ENCODE measurements at regions not wholly inside any gene's neighbourhood (a gene's known extent, or its start where the extent isn't known, plus 50 kb on each side); places are given as distances from the start of the nearest gene placed in this dataset.

DNA sequence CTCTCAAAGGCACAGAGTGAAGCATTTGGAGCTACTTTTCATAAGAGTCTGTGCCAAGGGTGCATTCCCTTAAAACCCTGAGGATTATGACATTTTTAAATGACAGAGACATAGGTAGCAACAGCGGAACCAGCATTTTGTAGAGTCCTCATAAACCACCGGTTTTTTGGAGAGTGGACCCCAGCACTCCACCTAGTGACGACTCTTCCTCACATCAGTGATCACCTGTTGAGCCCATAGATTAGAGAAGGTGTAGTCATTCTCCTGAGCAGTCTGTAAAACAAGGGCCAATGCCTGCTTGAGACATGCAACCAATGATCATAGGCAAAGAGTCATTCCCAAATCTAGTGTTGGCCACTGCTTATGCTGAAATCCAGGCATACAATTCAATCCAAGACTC, 399.1 kb downstream of the GXYLT1 start:
- Mint-ChIP-seq H3K4me1 (ENCODE audit: low read depth) (no peaks in the 10 kb centered on the region), H3K27ac (no peak overlapping the region), H3K27me3 (ENCODE audit: insufficient read depth) (no peaks in the 10 kb centered on the region), H3K36me3 (ENCODE audit: low read depth) (no peaks in the 10 kb centered on the region), H3K4me3 (no peak overlapping the region), H3K9me3 (no peaks in the 10 kb centered on the region)
- intact Hi-C loops (cut with micrococcal nuclease) = no loop called here
- DNase-seq (ENCODE audit: low spot score) = no peak

DNA sequence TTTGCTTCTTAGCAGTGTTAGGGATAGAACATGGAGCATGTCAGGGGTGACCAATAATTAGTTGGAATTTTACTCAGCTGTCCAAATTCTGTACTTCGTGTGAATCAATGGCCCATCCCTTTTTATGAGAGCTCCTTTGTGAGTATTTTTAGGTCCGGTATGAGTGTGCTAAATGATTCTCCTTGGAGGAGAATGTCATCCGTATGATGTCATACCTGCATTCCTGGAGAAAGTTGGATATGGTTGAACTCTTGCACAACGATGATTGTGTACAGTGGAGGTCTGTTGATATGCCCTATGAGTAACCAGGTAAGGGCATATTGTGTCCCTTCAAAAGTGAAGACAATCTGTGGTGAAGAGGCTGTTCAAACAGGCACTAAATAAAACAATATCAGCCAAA, 400.8 kb downstream of the GXYLT1 start:
- intact Hi-C loops (cut with micrococcal nuclease) = no loop called here
- Mint-ChIP-seq H3K4me3 (no peak overlapping the region), H3K9me3 (no peaks in the 10 kb centered on the region), H3K27me3 (ENCODE audit: insufficient read depth) (no peaks in the 10 kb centered on the region), H3K36me3 (ENCODE audit: low read depth) (no peaks in the 10 kb centered on the region), H3K27ac (no peak overlapping the region), H3K4me1 (ENCODE audit: low read depth) (no peaks in the 10 kb centered on the region)
- DNase-seq (ENCODE audit: low spot score) = no peak

DNA sequence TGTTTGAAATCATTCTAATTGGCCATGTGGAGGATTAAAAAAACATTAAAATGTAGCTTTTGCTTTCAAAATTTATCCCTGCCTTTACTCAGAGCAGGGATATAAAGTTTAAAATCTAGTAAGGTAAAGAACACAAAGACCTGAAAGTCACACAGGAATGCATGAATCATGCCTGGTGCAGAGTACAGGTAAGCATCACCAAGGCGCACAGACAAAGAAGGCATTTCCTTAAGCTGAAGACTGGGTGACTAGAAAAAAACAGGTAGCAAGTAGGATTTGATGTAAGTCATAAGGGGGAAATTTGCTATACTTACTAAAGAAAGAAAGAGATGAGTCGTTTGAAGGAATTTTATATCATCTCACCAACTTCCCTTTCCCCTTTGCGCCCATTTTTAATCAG, 405.6 kb downstream of the GXYLT1 start:
- H3K27ac Mint-ChIP-seq = no peak overlapping the region
- intact Hi-C loops (cut with micrococcal nuclease) = no loop called here
- H3K36me3 Mint-ChIP-seq (ENCODE audit: low read depth) = no peaks in the 10 kb centered on the region
- H3K4me1 Mint-ChIP-seq (ENCODE audit: low read depth) = no peaks in the 10 kb centered on the region
- H3K9me3 Mint-ChIP-seq = no peaks in the 10 kb centered on the region
- no peak overlapping the region for H3K4me3 Mint-ChIP-seq
- no peak for DNase-seq (ENCODE audit: low spot score)
- no peaks in the 10 kb centered on the region for H3K27me3 Mint-ChIP-seq (ENCODE audit: insufficient read depth)

DNA sequence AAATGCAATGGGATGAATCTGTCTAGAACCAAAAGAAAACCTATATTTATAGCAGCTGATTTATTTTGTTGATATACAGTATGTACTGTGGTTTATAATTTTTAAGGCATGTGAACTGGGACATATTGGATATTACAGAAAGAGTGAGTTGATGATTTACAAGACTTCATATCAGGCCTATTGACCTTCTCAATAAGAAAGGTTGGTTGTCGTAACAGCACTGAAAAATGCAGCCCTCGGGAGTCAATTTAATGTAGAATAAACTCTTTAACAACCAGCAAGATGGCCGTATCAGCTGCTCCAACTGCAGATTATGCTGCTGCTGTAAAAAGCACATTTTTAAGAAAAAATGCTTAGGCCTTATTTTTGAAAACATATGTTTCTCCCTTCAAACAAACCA, 407.3 kb downstream of the GXYLT1 start:
- H3K36me3 Mint-ChIP-seq (ENCODE audit: low read depth) = no peaks in the 10 kb centered on the region
- no peak overlapping the region for H3K4me3 Mint-ChIP-seq
- H3K4me1 Mint-ChIP-seq (ENCODE audit: low read depth) = no peaks in the 10 kb centered on the region
- no peaks in the 10 kb centered on the region for H3K9me3 Mint-ChIP-seq
- no peak overlapping the region for H3K27ac Mint-ChIP-seq
- no peaks in the 10 kb centered on the region for H3K27me3 Mint-ChIP-seq (ENCODE audit: insufficient read depth)
- DNase-seq (ENCODE audit: low spot score) = no peak
- intact Hi-C loops (cut with micrococcal nuclease) = no loop called here

DNA sequence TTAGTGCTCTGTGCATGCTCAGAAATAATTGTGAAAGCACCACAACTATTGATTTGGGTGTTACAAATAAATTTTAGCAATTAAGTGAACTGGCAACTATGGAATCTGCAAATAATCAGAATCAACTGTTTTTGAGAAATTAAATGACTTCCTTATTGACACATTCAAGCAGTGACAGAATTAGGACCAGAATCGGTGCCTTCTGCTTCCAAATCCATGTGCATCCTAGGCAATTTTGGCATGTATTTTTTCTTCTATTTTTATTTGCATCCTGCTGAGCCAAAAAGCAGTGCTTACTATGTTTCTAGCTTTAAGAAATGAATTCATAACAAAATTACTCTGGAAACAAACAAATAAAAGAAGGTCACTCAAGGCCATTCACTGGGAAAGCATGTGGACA, 408.2 kb downstream of the GXYLT1 start:
- Mint-ChIP-seq H3K4me1 (ENCODE audit: low read depth) (no peaks in the 10 kb centered on the region), H3K9me3 (no peaks in the 10 kb centered on the region), H3K4me3 (no peak overlapping the region), H3K27ac (no peak overlapping the region), H3K27me3 (ENCODE audit: insufficient read depth) (no peaks in the 10 kb centered on the region), H3K36me3 (ENCODE audit: low read depth) (no peaks in the 10 kb centered on the region)
- no peak for DNase-seq (ENCODE audit: low spot score)
- intact Hi-C loops (cut with micrococcal nuclease) = no loop called here

DNA sequence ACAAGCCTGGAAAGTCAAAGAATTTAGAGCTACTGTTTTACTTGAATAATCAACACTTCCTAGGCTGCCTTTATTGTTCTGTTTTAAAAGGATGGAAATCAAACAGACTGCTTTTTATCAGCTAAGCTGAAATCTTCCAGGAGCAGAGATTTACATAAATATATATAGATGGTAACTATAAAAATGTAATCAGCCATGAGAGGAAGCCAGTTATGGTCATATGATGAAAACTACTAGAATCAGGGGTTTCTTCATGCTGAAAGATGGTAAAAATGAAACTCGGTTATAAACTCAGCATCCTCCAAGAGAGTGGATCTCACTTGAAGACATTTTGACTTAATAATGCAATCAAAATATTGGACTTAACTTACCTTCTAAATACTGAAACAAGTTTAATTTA, 413.0 kb downstream of the GXYLT1 start:
- Mint-ChIP-seq H3K27me3 (ENCODE audit: insufficient read depth) (no peaks in the 10 kb centered on the region), H3K4me3 (no peak overlapping the region), H3K4me1 (ENCODE audit: low read depth) (no peaks in the 10 kb centered on the region), H3K27ac (no peak overlapping the region), H3K36me3 (ENCODE audit: low read depth) (no peaks in the 10 kb centered on the region), H3K9me3 (no peaks in the 10 kb centered on the region)
- no peak for DNase-seq (ENCODE audit: low spot score)
- intact Hi-C loops (cut with micrococcal nuclease) = no loop called here

DNA sequence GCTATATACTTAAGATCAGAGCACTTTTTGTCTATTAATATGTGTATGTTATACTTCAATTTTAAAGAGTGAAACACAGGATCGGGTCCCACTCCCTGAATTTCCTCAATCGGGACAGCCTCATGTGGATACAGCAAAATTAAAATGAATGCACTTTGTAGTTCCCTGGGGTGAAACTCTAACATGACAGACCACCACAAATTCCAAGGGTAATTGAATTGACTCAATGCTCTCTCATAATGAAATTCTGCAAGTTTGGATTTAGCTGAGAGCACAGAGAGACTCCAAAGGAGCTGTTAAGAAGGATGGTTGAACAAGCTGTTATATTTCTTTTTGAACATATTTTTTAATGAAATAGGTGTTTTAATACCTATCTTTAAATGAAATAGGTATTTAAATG, 413.6 kb downstream of the GXYLT1 start:
- H3K4me1 Mint-ChIP-seq (ENCODE audit: low read depth) = no peaks in the 10 kb centered on the region
- H3K27ac Mint-ChIP-seq = no peak overlapping the region
- H3K4me3 Mint-ChIP-seq = no peak overlapping the region
- no peaks in the 10 kb centered on the region for H3K9me3 Mint-ChIP-seq
- DNase-seq (ENCODE audit: low spot score) = no peak
- H3K27me3 Mint-ChIP-seq (ENCODE audit: insufficient read depth) = no peaks in the 10 kb centered on the region
- H3K36me3 Mint-ChIP-seq (ENCODE audit: low read depth) = no peaks in the 10 kb centered on the region
- intact Hi-C loops (cut with micrococcal nuclease) = no loop called here

DNA sequence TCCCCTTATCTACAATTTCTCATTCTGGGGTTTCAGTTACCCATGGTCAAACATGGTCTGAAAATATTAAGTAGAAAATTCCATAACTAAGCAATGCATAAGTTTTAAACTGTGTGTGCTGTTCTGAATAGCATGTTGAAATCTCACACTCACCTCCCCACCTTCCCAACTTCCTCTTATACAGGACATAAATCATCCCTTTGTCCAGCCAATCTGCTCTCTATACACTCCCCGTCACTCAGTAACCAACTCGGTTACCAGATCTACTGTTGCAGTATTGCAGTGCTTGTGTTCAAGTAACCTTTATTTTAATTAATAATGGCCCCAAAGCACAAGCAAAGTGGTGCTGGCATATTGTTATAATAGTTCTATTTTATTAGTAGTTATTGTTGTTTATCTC, 420.5 kb downstream of the GXYLT1 start:
- no peak for DNase-seq (ENCODE audit: low spot score)
- no peaks in the 10 kb centered on the region for H3K36me3 Mint-ChIP-seq (ENCODE audit: low read depth)
- no peak overlapping the region for H3K4me3 Mint-ChIP-seq
- H3K4me1 Mint-ChIP-seq (ENCODE audit: low read depth) = no peaks in the 10 kb centered on the region
- no peaks in the 10 kb centered on the region for H3K9me3 Mint-ChIP-seq
- no peaks in the 10 kb centered on the region for H3K27me3 Mint-ChIP-seq (ENCODE audit: insufficient read depth)
- H3K27ac Mint-ChIP-seq = no peak overlapping the region
- intact Hi-C loops (cut with micrococcal nuclease) = no loop called here

DNA sequence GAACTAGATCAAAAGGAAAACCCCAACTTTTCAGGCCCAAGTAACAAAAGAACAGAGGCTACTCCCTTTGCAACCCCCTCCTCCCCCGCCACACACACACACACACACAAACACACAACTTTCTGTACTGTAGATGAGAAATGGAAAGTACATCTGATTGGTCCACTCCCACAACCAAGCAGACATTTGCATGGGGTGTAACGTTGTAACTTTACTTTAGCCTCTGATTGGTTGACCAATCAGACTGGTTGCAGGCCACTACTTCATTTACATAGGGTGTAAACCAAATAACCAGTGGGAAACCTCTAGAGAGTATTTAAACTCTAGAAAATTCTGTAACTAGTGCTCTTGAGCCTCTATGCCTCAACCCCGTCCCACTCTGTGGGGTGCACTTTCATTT, 425.5 kb downstream of the GXYLT1 start:
- H3K36me3 Mint-ChIP-seq (ENCODE audit: low read depth) = no peaks in the 10 kb centered on the region
- no peaks in the 10 kb centered on the region for H3K27me3 Mint-ChIP-seq (ENCODE audit: insufficient read depth)
- no peak for DNase-seq (ENCODE audit: low spot score)
- no peaks in the 10 kb centered on the region for H3K4me1 Mint-ChIP-seq (ENCODE audit: low read depth)
- H3K9me3 Mint-ChIP-seq = no peaks in the 10 kb centered on the region
- no peak overlapping the region for H3K4me3 Mint-ChIP-seq
- intact Hi-C loops (cut with micrococcal nuclease) = no loop called here
- no peak overlapping the region for H3K27ac Mint-ChIP-seq

DNA sequence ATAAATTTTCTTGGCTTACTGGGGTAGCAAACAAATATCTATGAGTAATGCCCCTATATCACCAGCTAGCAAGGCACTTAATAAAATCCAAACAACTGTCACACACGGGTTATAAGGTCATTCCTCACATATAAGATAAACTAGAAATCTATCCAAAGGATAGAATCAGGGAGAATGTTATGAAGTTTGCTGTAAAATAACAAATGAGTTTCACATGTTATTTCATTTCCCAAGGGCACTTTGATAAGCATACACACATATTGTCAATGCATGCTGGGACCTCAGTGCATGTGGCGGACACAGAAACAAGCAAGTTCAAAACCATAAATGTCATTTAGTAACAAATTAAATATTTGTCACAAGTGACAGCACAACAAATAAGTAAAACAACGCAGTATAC, 429.4 kb downstream of the GXYLT1 start:
- Mint-ChIP-seq H3K4me1 (ENCODE audit: low read depth) (no peaks in the 10 kb centered on the region), H3K27ac (no peak overlapping the region), H3K36me3 (ENCODE audit: low read depth) (no peaks in the 10 kb centered on the region), H3K27me3 (ENCODE audit: insufficient read depth) (no peaks in the 10 kb centered on the region), H3K4me3 (no peak overlapping the region), H3K9me3 (no peaks in the 10 kb centered on the region)
- intact Hi-C loops (cut with micrococcal nuclease) = no loop called here
- DNase-seq (ENCODE audit: low spot score) = no peak

DNA sequence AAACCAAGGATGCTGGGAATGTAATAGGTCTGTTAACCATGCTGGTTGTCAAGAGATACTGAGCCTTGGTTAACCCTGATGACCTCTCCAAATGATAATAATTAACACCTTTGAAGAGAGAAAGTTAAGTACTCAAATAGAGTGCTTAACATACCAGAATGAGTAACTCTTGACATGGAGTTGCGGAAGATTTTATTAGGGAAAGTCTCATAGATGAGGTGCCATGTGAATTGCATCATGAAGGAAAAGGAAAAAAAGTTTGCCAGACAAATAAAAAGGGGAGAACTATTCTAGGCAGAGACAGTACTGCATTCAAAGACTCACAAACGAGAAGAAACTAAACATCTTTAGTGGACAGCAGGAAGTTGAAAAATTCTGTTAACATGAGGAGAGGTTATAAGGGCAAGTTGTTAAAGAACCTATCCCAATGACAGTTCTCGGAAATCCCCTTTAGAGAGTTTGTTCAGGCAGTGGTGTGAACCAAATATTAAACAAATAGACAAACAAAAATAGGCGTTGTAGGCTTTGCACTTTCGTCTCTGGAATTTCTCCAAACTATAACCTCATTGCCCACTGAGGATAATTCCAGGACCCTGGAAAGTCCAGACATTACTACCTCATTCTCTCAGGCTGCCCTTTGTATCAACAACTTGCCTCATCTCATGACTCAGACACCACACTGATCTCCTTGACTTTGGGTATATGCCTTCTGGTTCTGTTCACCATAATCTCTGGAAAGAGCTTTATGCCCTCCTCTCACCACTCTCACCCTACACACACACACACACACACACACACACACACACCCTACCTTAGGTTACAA, 435.0 kb downstream of the GXYLT1 start:
- H3K27me3 Mint-ChIP-seq (ENCODE audit: insufficient read depth) = no peaks in the 10 kb centered on the region
- no peaks in the 10 kb centered on the region for H3K4me1 Mint-ChIP-seq (ENCODE audit: low read depth)
- DNase-seq (ENCODE audit: low spot score) = no peak
- H3K27ac Mint-ChIP-seq = no peak overlapping the region
- no peak overlapping the region for H3K4me3 Mint-ChIP-seq
- intact Hi-C loops (cut with micrococcal nuclease) = loop anchor here (10.0 kb wide), 1 partner anchor 315 kb away; no protein-coding TSS in a partner anchor
- H3K9me3 Mint-ChIP-seq = no peaks in the 10 kb centered on the region
- no peaks in the 10 kb centered on the region for H3K36me3 Mint-ChIP-seq (ENCODE audit: low read depth)

DNA sequence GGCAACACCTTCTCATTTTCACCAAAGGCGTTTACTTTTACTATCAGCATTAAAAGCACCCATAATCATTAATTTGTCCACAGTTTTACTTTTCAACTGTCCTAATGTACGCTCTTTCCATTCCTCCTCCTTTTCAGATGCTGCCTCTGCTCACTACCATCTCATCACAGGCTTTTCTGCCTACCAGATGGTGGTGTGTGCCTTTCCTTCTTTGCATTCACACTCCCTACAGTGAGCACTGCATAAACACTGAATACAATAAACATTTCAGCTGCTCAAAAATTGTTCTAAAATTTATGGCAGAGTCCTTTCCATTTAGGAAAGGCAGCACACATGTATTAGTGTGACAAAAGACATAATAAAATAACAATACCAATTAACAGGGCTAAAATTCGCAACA, 435.7 kb downstream of the GXYLT1 start:
- Mint-ChIP-seq H3K9me3 (no peaks in the 10 kb centered on the region), H3K27ac (no peak overlapping the region), H3K4me1 (ENCODE audit: low read depth) (no peaks in the 10 kb centered on the region), H3K4me3 (no peak overlapping the region), H3K36me3 (ENCODE audit: low read depth) (no peaks in the 10 kb centered on the region), H3K27me3 (ENCODE audit: insufficient read depth) (no peaks in the 10 kb centered on the region)
- intact Hi-C loops (cut with micrococcal nuclease) = loop anchor here (10.0 kb wide), 1 partner anchor 316 kb away; no protein-coding TSS in a partner anchor
- DNase-seq (ENCODE audit: low spot score) = no peak

DNA sequence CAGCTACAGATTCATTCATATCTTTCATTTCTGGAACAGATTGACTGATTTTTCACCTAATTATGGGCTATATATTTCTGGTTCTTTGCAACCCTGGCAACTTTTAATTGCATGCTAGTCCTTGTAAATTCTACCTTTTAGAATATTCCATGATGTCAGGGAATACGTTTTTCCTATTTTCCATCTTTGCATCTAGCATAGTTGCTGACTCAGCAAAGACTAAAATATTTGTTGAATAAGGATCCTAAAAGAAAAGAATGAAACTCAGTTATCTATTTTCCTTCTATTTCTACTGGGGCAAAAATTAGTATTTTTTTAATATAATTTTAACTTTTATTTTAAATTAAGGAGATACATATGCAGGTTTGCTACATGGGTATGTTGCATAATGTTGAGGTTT, 438.3 kb downstream of the GXYLT1 start:
- no peaks in the 10 kb centered on the region for H3K9me3 Mint-ChIP-seq
- H3K27ac Mint-ChIP-seq = no peak overlapping the region
- no peaks in the 10 kb centered on the region for H3K4me1 Mint-ChIP-seq (ENCODE audit: low read depth)
- DNase-seq (ENCODE audit: low spot score) = no peak
- H3K27me3 Mint-ChIP-seq (ENCODE audit: insufficient read depth) = peaks cover 4% of the 10 kb centered on the region
- no peak overlapping the region for H3K4me3 Mint-ChIP-seq
- intact Hi-C loops (cut with micrococcal nuclease) = loop anchor here (10.0 kb wide), 1 partner anchor 318 kb away; no protein-coding TSS in a partner anchor
- no peaks in the 10 kb centered on the region for H3K36me3 Mint-ChIP-seq (ENCODE audit: low read depth)
